ENCODE measurements at regions not wholly inside any gene's neighbourhood (a gene's known extent, or its start where the extent isn't known, plus 50 kb on each side); places are given as distances from the start of the nearest gene placed in this dataset.

DNA sequence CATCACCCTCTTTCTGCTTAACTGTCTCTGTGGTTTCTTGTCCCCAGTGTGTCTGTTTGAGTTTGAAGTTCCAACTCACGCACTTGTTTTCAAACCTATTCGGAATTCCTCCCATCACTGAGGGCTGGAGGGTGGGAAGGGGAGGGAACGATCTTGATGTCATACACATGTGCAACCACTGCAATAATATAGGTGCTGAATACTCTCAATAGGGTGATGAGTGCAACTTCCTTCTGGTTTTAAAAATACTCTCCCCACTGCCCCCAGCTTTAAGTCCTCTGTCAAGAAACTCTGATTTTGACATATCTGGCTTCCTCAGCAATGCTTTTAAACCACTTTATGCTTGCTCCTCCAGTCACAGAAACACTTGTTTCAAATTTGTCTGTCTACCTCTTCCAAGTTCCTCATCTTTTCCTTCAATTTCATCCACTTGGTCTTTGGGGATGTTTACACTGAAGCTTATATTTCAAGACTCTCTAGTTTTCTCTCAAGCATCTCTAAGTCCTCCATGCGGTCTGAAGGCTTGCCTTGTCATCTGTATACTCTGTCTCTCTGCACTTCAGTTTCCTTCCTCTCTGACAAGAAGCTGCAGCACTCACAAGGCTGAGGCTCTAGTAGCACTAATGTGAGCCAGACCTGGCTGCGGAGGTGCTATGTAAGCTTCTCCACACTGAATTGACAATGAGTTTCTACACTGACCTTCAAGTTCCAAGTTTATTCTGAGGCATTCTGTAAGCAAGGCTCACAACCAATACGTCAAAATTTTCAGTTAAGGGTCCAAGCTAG lies 422.3 kb downstream of the ZEB2 start:
- TF ChIP-seq ZNF8 (CRISPR knock-in tag; IDR thresholded peaks at IDR 0.05) = no peak
- TF ChIP-seq ZNF565 (CRISPR knock-in tag; conservative IDR thresholded peaks at IDR 0.05; ENCODE audit: low read depth) = no peak
- no peak for TF ChIP-seq SNAI2 (CRISPR knock-in tag; IDR thresholded peaks at IDR 0.05)
- no peak for TF ChIP-seq ARNTL (CRISPR knock-in tag; IDR thresholded peaks at IDR 0.05; ENCODE audit: borderline replicate concordance, low read depth)
- no peak for TF ChIP-seq ESRRG (CRISPR knock-in tag; IDR thresholded peaks at IDR 0.05)
- TF ChIP-seq ZFP30 (CRISPR knock-in tag; IDR thresholded peaks at IDR 0.05) = no peak
- TF ChIP-seq ZC3H10 (CRISPR knock-in tag; IDR thresholded peaks at IDR 0.05) = no peak
- TF ChIP-seq CSDC2 (CRISPR knock-in tag; IDR thresholded peaks at IDR 0.05) = no peak
- no peak for TF ChIP-seq ISL1 (CRISPR knock-in tag; IDR thresholded peaks at IDR 0.05)
- TF ChIP-seq RARB (CRISPR knock-in tag; IDR thresholded peaks at IDR 0.05) = no peak
- TF ChIP-seq, protein P1, sequence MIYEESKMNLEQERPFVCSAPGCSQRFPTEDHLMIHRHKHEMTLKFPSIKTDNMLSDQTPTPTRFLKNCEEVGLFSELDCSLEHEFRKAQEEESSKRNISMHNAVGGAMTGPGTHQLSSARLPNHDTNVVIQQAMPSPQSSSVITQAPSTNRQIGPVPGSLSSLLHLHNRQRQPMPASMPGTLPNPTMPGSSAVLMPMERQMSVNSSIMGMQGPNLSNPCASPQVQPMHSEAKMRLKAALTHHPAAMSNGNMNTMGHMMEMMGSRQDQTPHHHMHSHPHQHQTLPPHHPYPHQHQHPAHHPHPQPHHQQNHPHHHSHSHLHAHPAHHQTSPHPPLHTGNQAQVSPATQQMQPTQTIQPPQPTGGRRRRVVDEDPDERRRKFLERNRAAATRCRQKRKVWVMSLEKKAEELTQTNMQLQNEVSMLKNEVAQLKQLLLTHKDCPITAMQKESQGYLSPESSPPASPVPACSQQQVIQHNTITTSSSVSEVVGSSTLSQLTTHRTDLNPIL (CRISPR knock-in tag; IDR thresholded peaks at IDR 0.05; ENCODE audit: low read depth) = no peak
- no peak for TF ChIP-seq BACH2 (CRISPR knock-in tag; IDR thresholded peaks at IDR 0.05; ENCODE audit: borderline replicate concordance)
- no peak for ATAC-seq

DNA sequence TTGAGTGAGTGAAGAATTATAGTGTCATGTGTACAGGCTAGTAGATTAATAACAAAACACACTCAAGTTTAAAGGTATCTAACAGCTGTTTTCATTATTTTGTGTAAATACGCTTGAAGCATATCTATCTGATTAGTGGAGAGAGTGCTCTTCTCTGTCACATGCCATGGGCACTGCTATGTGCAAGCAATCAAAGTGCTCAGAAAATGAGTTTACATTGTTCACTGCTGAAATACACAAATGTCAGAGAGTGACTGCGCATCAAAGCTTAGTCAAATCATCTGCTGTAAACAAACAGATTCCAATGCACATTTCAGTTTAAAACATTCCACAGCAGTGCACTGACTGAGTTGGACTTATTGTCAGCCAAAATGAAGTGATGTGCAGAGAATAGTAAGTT lies 423.4 kb downstream of the ZEB2 start:
- ATAC-seq = no peak
- TF ChIP-seq, protein P2, sequence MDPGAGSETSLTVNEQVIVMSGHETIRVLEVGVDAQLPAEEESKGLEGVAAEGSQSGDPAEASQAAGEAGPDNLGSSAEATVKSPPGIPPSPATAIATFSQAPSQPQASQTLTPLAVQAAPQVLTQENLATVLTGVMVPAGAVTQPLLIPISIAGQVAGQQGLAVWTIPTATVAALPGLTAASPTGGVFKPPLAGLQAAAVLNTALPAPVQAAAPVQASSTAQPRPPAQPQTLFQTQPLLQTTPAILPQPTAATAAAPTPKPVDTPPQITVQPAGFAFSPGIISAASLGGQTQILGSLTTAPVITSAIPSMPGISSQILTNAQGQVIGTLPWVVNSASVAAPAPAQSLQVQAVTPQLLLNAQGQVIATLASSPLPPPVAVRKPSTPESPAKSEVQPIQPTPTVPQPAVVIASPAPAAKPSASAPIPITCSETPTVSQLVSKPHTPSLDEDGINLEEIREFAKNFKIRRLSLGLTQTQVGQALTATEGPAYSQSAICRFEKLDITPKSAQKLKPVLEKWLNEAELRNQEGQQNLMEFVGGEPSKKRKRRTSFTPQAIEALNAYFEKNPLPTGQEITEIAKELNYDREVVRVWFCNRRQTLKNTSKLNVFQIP (CRISPR knock-in tag; IDR thresholded peaks at IDR 0.05; ENCODE audit: borderline replicate concordance, low read depth) = no peak
- no peak for TF ChIP-seq ZFP30 (CRISPR knock-in tag; IDR thresholded peaks at IDR 0.05)
- TF ChIP-seq CSDC2 (CRISPR knock-in tag; IDR thresholded peaks at IDR 0.05) = no peak

DNA sequence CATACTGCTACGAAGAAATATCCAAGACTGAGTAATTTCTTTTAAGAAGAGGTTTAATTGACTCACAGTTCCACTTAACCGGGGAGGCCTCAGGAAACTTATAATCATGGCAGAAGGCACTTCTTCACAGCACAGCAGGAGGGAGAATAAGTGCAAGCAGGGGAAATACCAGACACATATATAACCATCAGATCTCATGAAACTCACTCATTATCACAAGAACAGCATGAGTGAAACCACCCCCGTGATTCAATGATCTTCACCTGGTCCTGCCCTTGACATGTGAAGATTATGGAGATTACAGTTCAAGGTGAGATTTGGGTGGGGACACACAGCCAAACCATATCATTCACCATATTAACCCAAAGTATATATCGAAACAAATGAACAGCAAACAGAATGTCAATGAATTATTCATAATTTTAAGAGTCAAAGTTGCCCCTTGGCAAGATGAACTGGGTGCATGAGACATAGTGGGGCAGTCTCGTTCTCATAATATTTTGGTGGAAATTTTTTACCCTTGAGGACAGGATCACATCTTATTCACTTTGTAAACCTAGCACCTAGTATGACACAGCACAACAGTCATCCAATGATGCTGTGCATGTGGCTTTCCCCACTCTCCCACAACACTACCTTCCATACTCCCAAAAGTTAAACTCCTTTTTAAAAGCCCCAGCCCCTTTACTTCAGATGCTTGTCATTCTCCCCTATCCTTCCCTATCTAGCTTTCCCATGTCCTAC lies 425.3 kb downstream of the ZEB2 start:
- TF ChIP-seq ZFP30 (CRISPR knock-in tag; IDR thresholded peaks at IDR 0.05) (no peak), SNAI2 (CRISPR knock-in tag; IDR thresholded peaks at IDR 0.05) (no peak), GLIS3 (CRISPR knock-in tag; IDR thresholded peaks at IDR 0.05) (no peak), ZNF565 (CRISPR knock-in tag; conservative IDR thresholded peaks at IDR 0.05; ENCODE audit: low read depth) (no peak), BACH2 (CRISPR knock-in tag; IDR thresholded peaks at IDR 0.05; ENCODE audit: borderline replicate concordance) (no peak), ZNF70 (CRISPR knock-in tag; IDR thresholded peaks at IDR 0.05) (no peak), ARNTL (CRISPR knock-in tag; IDR thresholded peaks at IDR 0.05; ENCODE audit: borderline replicate concordance, low read depth) (no peak), TOX (CRISPR knock-in tag; IDR thresholded peaks at IDR 0.05; ENCODE audit: borderline replicate concordance) (no peak), RARB (CRISPR knock-in tag; IDR thresholded peaks at IDR 0.05) (no peak), ZC3H10 (CRISPR knock-in tag; IDR thresholded peaks at IDR 0.05) (no peak), OSR1 (CRISPR knock-in tag; IDR thresholded peaks at IDR 0.05) (no peak), CSDC2 (CRISPR knock-in tag; IDR thresholded peaks at IDR 0.05) (no peak)
- TF ChIP-seq, protein P3, sequence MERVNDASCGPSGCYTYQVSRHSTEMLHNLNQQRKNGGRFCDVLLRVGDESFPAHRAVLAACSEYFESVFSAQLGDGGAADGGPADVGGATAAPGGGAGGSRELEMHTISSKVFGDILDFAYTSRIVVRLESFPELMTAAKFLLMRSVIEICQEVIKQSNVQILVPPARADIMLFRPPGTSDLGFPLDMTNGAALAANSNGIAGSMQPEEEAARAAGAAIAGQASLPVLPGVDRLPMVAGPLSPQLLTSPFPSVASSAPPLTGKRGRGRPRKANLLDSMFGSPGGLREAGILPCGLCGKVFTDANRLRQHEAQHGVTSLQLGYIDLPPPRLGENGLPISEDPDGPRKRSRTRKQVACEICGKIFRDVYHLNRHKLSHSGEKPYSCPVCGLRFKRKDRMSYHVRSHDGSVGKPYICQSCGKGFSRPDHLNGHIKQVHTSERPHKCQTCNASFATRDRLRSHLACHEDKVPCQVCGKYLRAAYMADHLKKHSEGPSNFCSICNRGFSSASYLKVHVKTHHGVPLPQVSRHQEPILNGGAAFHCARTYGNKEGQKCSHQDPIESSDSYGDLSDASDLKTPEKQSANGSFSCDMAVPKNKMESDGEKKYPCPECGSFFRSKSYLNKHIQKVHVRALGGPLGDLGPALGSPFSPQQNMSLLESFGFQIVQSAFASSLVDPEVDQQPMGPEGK (CRISPR knock-in tag; IDR thresholded peaks at IDR 0.05; ENCODE audit: borderline replicate concordance) = no peak
- TF ChIP-seq, protein P4, sequence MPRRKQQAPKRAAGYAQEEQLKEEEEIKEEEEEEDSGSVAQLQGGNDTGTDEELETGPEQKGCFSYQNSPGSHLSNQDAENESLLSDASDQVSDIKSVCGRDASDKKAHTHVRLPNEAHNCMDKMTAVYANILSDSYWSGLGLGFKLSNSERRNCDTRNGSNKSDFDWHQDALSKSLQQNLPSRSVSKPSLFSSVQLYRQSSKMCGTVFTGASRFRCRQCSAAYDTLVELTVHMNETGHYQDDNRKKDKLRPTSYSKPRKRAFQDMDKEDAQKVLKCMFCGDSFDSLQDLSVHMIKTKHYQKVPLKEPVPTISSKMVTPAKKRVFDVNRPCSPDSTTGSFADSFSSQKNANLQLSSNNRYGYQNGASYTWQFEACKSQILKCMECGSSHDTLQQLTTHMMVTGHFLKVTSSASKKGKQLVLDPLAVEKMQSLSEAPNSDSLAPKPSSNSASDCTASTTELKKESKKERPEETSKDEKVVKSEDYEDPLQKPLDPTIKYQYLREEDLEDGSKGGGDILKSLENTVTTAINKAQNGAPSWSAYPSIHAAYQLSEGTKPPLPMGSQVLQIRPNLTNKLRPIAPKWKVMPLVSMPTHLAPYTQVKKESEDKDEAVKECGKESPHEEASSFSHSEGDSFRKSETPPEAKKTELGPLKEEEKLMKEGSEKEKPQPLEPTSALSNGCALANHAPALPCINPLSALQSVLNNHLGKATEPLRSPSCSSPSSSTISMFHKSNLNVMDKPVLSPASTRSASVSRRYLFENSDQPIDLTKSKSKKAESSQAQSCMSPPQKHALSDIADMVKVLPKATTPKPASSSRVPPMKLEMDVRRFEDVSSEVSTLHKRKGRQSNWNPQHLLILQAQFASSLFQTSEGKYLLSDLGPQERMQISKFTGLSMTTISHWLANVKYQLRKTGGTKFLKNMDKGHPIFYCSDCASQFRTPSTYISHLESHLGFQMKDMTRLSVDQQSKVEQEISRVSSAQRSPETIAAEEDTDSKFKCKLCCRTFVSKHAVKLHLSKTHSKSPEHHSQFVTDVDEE (CRISPR knock-in tag; IDR thresholded peaks at IDR 0.05) = no peak
- TF ChIP-seq, protein P2 (CRISPR knock-in tag; IDR thresholded peaks at IDR 0.05; ENCODE audit: borderline replicate concordance, low read depth) = no peak
- TF ChIP-seq, protein P5, sequence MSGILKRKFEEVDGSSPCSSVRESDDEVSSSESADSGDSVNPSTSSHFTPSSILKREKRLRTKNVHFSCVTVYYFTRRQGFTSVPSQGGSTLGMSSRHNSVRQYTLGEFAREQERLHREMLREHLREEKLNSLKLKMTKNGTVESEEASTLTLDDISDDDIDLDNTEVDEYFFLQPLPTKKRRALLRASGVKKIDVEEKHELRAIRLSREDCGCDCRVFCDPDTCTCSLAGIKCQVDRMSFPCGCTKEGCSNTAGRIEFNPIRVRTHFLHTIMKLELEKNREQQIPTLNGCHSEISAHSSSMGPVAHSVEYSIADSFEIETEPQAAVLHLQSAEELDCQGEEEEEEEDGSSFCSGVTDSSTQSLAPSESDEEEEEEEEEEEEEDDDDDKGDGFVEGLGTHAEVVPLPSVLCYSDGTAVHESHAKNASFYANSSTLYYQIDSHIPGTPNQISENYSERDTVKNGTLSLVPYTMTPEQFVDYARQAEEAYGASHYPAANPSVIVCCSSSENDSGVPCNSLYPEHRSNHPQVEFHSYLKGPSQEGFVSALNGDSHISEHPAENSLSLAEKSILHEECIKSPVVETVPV (CRISPR knock-in tag; IDR thresholded peaks at IDR 0.05) = no peak
- no peak for ATAC-seq
